GM23338 (cell line): ENCODE measurements at regions not wholly inside any gene's neighbourhood (a gene's known extent, or its start where the extent isn't known, plus 50 kb on each side); places are given as distances from the start of the nearest gene placed in this dataset.

Experiments used
- CREB1 ChIP-seq: fragments of 250-450 bp; sonication (Bioruptor Pico); IDR thresholded peaks from 2 replicates; pipeline ENCODE4 v1.5.0; 2020; ENCODE audit warnings: low read depth, mild to moderate bottlenecking, moderate library complexity
- CTCF ChIP-seq, 2 experiments: fragments of 200-600 bp in 1 of 2; sonication (generic) in 1 of 2; conservative IDR thresholded peaks; 2 replicates each; pipeline versions ENCODE4 v1.5.1 to v1.6.1; 2016 to 2017; ENCODE audit warnings: antibody characterized with exemption in 2 of 2, low read depth in 2 of 2, mild to moderate bottlenecking in 2 of 2, moderate library complexity in 1 of 2
- EZH2 ChIP-seq: fragments of 200-600 bp; sonication (generic); IDR thresholded peaks from one replicate; pipeline ENCODE4 v1.8.0; 2017; ENCODE audit warnings: antibody characterized with exemption, mild to moderate bottlenecking, low read depth; ENCODE audit not compliant: unreplicated experiment
- EZH2phosphoT487 ChIP-seq: fragments of 200-600 bp; sonication (generic); IDR thresholded peaks from one replicate; pipeline ENCODE4 v1.8.1; 2018; ENCODE audit warnings: antibody characterized with exemption; ENCODE audit not compliant: unreplicated experiment
- JUNB ChIP-seq: IDR thresholded peaks from one replicate; pipeline ENCODE4 v1.6.1; 2016; ENCODE audit warnings: antibody characterized with exemption; ENCODE audit not compliant: unreplicated experiment
- POLR2AphosphoS5 ChIP-seq: IDR thresholded peaks from 2 replicates; pipeline ENCODE4 v1.6.1; 2016; ENCODE audit warnings: antibody characterized with exemption, low read depth
- REST ChIP-seq: IDR thresholded peaks from one replicate; pipeline ENCODE4 v1.6.1; 2018; ENCODE audit warnings: antibody characterized with exemption; ENCODE audit not compliant: unreplicated experiment
- STAT1 ChIP-seq: IDR thresholded peaks from one replicate; pipeline ENCODE4 v1.6.1; 2016; ENCODE audit warnings: antibody characterized with exemption; ENCODE audit not compliant: unreplicated experiment
- ZNF331 ChIP-seq: fragments of 250-450 bp; sonication (Bioruptor Pico); IDR thresholded peaks from 2 replicates; pipeline ENCODE4 v1.5.0; 2020; ENCODE audit warnings: low read depth, mild to moderate bottlenecking, moderate library complexity
- TF ChIP-seq, protein P1 (sequence below): IDR thresholded peaks from 2 replicates; pipeline ENCODE4 v1.6.1; 2016; ENCODE audit warnings: antibody characterized with exemption

GRCh38 chr6:91433660-91434534 lies 847.0 kb upstream of the MAP3K7 start:
- no peak for TF ChIP-seq CTCF (conservative IDR thresholded peaks at IDR 0.05; ENCODE audit: low read depth in 2 of 2)
- TF ChIP-seq REST: no peak
- TF ChIP-seq EZH2phosphoT487: no peak
- TF ChIP-seq POLR2AphosphoS5: no peak
- TF ChIP-seq EZH2: no peak
- TF ChIP-seq STAT1: no peak
- no peak for TF ChIP-seq JUNB
- no peak for TF ChIP-seq CREB1
- TF ChIP-seq, protein P1, sequence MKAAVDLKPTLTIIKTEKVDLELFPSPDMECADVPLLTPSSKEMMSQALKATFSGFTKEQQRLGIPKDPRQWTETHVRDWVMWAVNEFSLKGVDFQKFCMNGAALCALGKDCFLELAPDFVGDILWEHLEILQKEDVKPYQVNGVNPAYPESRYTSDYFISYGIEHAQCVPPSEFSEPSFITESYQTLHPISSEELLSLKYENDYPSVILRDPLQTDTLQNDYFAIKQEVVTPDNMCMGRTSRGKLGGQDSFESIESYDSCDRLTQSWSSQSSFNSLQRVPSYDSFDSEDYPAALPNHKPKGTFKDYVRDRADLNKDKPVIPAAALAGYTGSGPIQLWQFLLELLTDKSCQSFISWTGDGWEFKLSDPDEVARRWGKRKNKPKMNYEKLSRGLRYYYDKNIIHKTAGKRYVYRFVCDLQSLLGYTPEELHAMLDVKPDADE: no peak
- TF ChIP-seq ZNF331 (CRISPR knock-in tag): no peak
